ELF-1 (cell line): ENCODE measurements at regions not wholly inside any gene's neighbourhood (a gene's known extent, or its start where the extent isn't known, plus 50 kb on each side); places are given as distances from the start of the nearest gene placed in this dataset.

Experiments
- DNase-seq: peaks from one replicate; pipeline ENCODE4 v3.0.0-alpha.2; 2016; ENCODE audit warnings: low read depth, low spot score

GRCh38 chr6:99219788-99220187, 129.7 kb downstream of the FAXC start:
- DNase-seq = peak; percentile 69

GRCh38 chr6:99216959-99217358, 132.5 kb downstream of the FAXC start:
- DNase-seq = no peak

- no peak for DNase-seq
These were observed 153.4 kb downstream of the FAXC start for GRCh38 chr6:99195986-99196655.

- no peak for DNase-seq
These were observed 156.9 kb downstream of the FAXC start for GRCh38 chr6:99192561-99192960.

- no peak for DNase-seq
These were observed 159.4 kb downstream of the FAXC start for GRCh38 chr6:99189823-99190721.

GRCh38 chr6:99187429-99187828, 162.0 kb downstream of the FAXC start:
- DNase-seq = no peak

- no peak for DNase-seq
These were observed 163.1 kb downstream of the FAXC start for GRCh38 chr6:99186417-99186816.

GRCh38 chr6:99185525-99185924, 163.9 kb downstream of the FAXC start:
- no peak for DNase-seq

- DNase-seq = no peak
These were observed 164.8 kb downstream of the FAXC start for GRCh38 chr6:99184696-99185095.

GRCh38 chr6:99183066-99183465, 166.4 kb downstream of the FAXC start:
- no peak for DNase-seq

- DNase-seq = no peak
These were observed 168.3 kb downstream of the FAXC start for GRCh38 chr6:99181174-99181573.

- peak; percentile 14 for DNase-seq
These were observed 171.3 kb downstream of the FAXC start for GRCh38 chr6:99178168-99178567.

GRCh38 chr6:99177736-99178135, 171.7 kb downstream of the FAXC start:
- no peak for DNase-seq

- DNase-seq = no peak
These were observed 183.6 kb downstream of the FAXC start for GRCh38 chr6:99165838-99166237.

- no peak for DNase-seq
These were observed 197.2 kb downstream of the FAXC start for GRCh38 chr6:99152347-99152643.

GRCh38 chr6:99151634-99152346, 197.7 kb downstream of the FAXC start:
- peak; percentile 62 for DNase-seq

- DNase-seq = no peak
These were observed 200.7 kb downstream of the FAXC start for GRCh38 chr6:99148761-99149160.

- no peak for DNase-seq
These were observed 200.4 kb upstream of the FBXL4 start for GRCh38 chr6:99148111-99148510.

- DNase-seq = no peak
These were observed 199.5 kb upstream of the FBXL4 start for GRCh38 chr6:99147206-99147605.

GRCh38 chr6:99146711-99147110, 199.0 kb upstream of the FBXL4 start:
- DNase-seq = no peak

GRCh38 chr6:99145738-99146137, 198.0 kb upstream of the FBXL4 start:
- no peak for DNase-seq

GRCh38 chr6:99143108-99143861, 195.5 kb upstream of the FBXL4 start:
- DNase-seq = no peak
